ENCODE measurements at regions not wholly inside any gene's neighbourhood (a gene's known extent, or its start where the extent isn't known, plus 50 kb on each side); places are given as distances from the start of the nearest gene placed in this dataset.

DNA sequence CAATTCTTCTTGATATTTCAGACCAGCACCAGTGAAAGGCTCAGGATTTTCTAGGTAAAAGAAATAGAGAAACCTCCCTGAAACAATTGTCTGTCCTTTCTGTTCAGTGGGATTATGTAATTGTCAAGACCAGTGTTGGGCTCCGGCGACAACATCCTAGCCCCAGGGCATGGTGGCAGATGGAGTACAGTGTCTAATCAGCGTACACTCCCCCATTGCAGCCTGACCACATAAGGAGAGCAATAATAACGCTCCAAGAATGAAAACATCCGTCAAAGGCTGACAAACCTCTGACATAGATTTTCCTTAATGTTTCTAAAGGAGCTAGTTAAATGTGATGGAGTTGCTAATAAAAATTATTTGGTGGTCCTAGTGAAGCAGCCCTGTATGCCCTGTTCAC lies 144.6 kb downstream of the EBLN2 start:
- TF ChIP-seq, protein P1, sequence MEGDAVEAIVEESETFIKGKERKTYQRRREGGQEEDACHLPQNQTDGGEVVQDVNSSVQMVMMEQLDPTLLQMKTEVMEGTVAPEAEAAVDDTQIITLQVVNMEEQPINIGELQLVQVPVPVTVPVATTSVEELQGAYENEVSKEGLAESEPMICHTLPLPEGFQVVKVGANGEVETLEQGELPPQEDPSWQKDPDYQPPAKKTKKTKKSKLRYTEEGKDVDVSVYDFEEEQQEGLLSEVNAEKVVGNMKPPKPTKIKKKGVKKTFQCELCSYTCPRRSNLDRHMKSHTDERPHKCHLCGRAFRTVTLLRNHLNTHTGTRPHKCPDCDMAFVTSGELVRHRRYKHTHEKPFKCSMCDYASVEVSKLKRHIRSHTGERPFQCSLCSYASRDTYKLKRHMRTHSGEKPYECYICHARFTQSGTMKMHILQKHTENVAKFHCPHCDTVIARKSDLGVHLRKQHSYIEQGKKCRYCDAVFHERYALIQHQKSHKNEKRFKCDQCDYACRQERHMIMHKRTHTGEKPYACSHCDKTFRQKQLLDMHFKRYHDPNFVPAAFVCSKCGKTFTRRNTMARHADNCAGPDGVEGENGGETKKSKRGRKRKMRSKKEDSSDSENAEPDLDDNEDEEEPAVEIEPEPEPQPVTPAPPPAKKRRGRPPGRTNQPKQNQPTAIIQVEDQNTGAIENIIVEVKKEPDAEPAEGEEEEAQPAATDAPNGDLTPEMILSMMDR (IDR thresholded peaks at IDR 0.05; ENCODE audit: low read depth, low read length): no peak
- TF ChIP-seq EZH2phosphoT487 (IDR thresholded peaks at IDR 0.05; ENCODE audit: low read depth): no peak
